GM21786 (cell line): ENCODE measurements at regions not wholly inside any gene's neighbourhood (a gene's known extent, or its start where the extent isn't known, plus 50 kb on each side); places are given as distances from the start of the nearest gene placed in this dataset.

Experiments
- ATAC-seq: cut with Tn5 transposase; IDR thresholded peaks from one replicate; pipeline ENCODE4 v1.9.1; 2021; ENCODE audit not compliant: unreplicated experiment

DNA sequence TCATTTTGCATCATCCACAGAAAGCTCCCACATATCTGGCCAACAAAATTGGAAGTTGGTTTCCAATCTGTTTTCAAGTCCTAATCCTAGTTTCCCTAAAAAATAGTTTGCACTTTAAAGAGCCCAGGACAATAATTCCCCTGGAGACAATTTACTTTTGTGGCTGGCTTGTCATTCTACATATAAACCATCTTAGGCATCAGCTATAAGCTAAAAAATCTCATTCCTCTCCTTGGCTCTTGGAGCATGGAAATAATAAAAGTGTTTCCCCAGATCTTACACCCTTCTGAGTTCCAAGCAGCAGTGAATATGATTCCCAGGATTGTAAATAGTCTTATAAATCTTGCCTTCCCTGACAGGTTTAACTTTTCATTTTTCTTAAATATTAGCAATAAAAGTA, 89.1 kb upstream of the NUDT4 start:
- ATAC-seq = no peak

GRCh38 chr12:93290391-93290790, 87.3 kb upstream of the NUDT4 start:
- ATAC-seq = no peak

- ATAC-seq = no peak
These were observed 85.5 kb upstream of the NUDT4 start for GRCh38 chr12:93292213-93292612.

DNA sequence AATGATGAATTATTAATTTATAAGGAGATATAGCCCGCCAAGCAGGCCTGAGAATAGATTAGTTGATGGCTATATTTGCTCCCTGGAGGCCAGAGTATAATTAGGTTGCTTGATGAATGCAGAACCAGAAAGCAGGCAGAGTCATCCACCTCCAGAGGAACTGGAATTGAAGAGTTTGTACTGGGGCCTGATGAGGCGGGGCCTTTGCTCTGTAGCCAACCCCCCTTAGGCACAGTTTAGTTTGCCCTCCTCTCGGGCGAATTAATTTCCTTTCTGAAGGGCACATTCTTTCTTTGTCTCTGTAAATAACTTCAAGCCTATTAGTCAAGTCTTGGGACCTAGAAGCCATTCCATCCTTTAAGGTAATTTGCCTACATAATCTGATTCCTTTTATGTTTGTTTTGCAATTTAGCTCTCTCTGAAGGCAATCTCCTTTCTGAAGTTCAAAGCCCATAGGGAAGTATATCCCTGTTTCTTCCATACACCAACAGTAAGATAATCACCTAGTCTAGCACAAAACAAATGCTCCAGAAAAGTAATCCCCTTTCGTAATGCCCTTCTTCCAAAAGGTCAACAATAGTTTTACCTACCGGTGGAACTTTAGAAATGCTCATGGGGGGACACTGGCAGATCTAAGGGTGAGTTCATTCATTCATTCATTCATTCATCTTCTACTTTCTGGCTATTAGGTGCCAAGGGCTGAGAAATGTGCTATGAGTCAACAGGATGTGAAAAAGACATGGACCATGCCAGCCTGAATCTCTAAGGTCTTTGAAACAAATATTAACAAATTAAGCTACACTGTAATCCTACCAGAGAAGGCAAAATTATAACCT, 84.8 kb upstream of the NUDT4 start:
- no peak for ATAC-seq

GRCh38 chr12:93297032-93297431, 80.7 kb upstream of the NUDT4 start:
- peak; percentile 94 for ATAC-seq

DNA sequence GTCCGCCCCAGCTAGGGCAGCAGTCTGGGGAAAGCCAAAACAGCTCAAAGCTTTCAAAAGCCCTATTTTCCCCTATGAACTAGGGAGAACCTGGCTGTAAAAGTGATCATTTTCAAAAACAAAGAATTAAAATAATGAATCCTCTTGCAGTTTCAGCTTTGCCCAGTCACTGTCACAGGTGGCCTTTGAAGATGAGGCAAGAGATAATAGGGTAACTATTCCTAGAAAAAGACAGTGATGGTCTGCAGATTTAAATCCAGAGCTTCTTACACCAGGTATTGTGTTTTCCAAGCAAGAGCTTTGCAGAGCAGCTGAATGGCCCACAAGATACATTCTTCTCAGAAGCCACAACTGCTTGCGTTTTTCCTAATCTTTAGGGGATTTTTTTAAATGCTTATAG, 80.2 kb upstream of the NUDT4 start:
- peak; percentile 5 for ATAC-seq

DNA sequence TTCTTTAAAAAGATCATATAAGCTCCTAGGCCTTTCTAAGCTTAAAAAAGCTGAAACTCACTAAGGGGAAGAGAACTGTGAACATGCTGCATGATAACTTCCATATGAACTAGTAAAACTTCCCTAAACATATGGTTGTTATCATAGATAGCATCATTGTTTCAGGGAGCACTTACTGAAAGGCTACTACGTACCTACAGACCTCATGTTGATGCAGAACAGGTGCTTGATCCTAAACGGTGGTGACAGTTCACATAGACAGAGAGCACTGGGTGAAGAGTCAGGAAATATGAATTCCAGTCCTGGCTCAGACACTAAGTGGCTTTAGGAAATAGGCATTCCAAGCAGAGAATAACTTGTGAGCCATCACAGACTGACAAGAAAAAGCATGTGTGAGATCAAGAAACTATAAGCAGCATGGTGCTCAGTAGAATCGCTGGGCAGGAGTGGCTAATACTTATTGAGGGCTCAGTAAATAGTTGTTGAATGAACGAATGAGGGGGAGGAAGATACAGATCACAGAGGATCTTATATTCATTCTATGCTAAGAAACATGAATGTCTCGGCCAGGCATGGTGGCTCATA, 78.4 kb upstream of the NUDT4 start:
- no peak for ATAC-seq

- no peak for ATAC-seq
These were observed 77.1 kb upstream of the NUDT4 start for GRCh38 chr12:93300611-93301021.

DNA sequence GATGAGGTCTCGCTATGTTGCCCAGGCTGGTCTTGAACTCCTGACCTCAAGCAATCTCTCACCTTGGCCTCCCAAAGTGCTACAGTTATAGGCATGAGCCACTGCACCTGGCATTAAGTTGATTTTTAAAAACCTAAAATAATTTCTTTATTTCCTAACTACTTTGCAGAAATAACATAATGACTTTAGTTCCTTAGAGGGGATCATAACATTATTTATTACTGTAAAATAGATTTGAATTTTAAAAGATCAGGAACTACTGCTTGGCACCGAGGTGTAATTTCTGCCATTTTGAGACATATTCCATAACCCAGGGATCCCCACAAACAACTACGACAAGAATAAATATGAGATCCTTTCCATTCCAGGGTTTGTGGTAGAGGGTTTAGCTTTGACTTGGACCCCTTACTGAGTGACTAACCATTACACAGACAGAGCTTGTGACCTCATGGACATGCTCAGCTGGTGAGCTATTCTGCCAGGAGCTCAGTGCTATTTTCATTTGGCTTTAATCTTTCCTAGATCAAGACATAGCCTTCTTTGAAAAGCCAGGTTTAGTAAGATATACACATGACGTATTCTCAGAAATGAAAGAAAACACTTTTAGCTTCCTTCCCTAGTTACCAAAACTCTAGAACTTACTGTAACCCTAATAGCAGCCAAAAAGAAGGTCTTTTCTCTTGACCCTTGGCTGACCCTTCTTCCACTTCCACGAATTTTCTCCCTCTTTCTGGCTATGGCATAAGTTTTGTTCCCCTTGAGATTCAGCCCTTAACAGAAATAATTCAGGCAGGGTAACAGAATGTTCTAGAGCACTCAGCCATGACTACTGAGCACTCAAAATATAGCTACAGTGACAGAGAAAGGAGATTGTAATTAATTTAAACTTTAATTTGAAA, 75.1 kb upstream of the NUDT4 start:
- no peak for ATAC-seq

- ATAC-seq = no peak
These were observed 71.1 kb upstream of the NUDT4 start for GRCh38 chr12:93306636-93307035.

- ATAC-seq = no peak
These were observed 69.4 kb upstream of the NUDT4 start for GRCh38 chr12:93308281-93308680.

GRCh38 chr12:93311827-93312226, 65.9 kb upstream of the NUDT4 start:
- ATAC-seq = no peak

- ATAC-seq = no peak
These were observed 63.6 kb upstream of the NUDT4 start for GRCh38 chr12:93314177-93314497.

DNA sequence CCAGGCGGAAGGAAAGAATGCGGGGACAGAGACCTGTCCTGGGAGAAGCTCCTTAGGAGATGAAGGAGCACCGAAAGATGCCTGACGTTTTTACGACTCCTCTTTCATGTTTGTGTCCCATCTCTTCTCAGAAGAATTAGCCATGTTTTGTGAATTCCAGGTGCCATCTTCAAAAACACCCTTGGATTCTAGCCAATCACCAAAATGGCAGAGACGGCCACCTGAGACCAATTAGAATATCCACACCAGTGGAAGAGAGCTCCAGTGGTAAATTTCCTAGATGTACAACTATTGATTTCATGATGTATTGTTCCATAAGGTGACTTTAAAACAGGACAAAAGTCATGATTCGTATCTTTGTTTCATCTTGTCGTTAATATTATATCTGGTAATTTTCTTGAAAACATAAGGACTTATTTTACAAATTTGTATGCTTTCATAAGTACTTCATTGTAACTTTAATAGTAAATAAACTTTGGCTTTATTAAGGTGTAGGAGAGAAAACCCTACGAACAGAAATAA, 62.3 kb upstream of the NUDT4 start:
- ATAC-seq = no peak

- ATAC-seq = no peak
These were observed 61.7 kb upstream of the NUDT4 start for GRCh38 chr12:93315907-93316622.

- ATAC-seq = no peak
These were observed 61.1 kb upstream of the NUDT4 start for GRCh38 chr12:93316623-93316971.

DNA sequence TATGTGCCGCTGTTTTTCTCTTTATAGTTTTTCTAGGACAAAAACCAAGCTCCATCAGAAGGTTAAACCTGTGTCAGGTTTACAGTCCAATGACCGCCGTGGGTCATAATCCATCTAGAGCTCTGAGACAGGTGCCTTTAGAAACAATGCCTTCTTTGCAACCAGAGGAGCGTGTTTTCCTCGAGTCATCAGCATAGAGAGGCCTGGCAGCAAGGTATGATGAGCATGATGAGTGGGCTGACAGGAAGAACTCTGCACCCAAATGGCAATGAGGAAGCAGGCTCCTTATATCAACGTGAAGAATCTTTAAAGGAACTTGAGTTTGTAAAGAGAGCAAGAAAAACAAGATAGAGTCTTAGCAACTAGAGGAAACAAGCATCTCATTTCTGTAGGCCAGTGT, 60.5 kb upstream of the NUDT4 start:
- no peak for ATAC-seq

- ATAC-seq = no peak
These were observed 58.8 kb upstream of the NUDT4 start for GRCh38 chr12:93318720-93319522.

GRCh38 chr12:93319523-93320050, 58.1 kb upstream of the NUDT4 start:
- no peak for ATAC-seq

- no peak for ATAC-seq
These were observed 54.9 kb upstream of the NUDT4 start for GRCh38 chr12:93322784-93323183.
